H1 (cell line): ENCODE measurements at regions not wholly inside any gene's neighbourhood (a gene's known extent, or its start where the extent isn't known, plus 50 kb on each side); places are given as distances from the start of the nearest gene placed in this dataset.

Experiments used
- CTCF ChIA-PET: fragments of 300-600 bp; sonication (Branson Sonifier 250); formaldehyde crosslinking; loops from one replicate; lab custom pipeline; 2021; ENCODE audit not compliant: partially characterized antibody; lab: Charles Lee
- POLR2A ChIA-PET: fragments of 300-600 bp; sonication (Branson Sonifier 250); formaldehyde crosslinking; loops from one replicate; lab custom pipeline; 2021; ENCODE audit warnings: inconsistent platforms; ENCODE audit not compliant: partially characterized antibody; lab: Charles Lee
- DNase-seq, 2 experiments: peaks; one replicate each; pipeline versions ENCODE4 v3.0.0 to v3.0.0-alpha.2; 2010 to 2022; ENCODE audit warnings: low spot score in 2 of 2, low read depth in 1 of 2, mixed read lengths in 1 of 2
- FAIRE-seq: peaks from 2 replicates; lab custom pipeline; 2011; peaks lifted over from hg19 to GRCh38; lab: Jason Lieb, UNC
- H2AFZ ChIP-seq: 2 replicates; pipeline ENCODE4 v1.8.1; 2012; ENCODE audit warnings: low read length, inconsistent platforms
- H2AK5ac ChIP-seq: 2 replicates; pipeline ENCODE4 v1.6.1; 2013; ENCODE audit warnings: low read depth, low read length
- H2BK120ac ChIP-seq: replicated peaks from 2 replicates; pipeline ENCODE3; 2013; ENCODE audit warnings: low read depth, low read length, inconsistent platforms
- H2BK12ac ChIP-seq: 2 replicates; pipeline ENCODE4 v1.6.1; 2013; ENCODE audit warnings: low read depth, low read length
- H2BK15ac ChIP-seq: 2 replicates; pipeline ENCODE4 v1.6.1; 2013; ENCODE audit warnings: low read length
- H2BK20ac ChIP-seq: 2 replicates; pipeline ENCODE4 v1.6.1; 2013; ENCODE audit warnings: low read length
- H2BK5ac ChIP-seq: 2 replicates; pipeline ENCODE4 v1.6.1; 2013; ENCODE audit warnings: low read depth, low read length
- H3K14ac ChIP-seq: 2 replicates; pipeline ENCODE4 v1.6.1; 2013; ENCODE audit warnings: inconsistent platforms; ENCODE audit not compliant: insufficient read length
- H3K18ac ChIP-seq: 2 replicates; pipeline ENCODE4 v1.6.1; 2013; ENCODE audit warnings: low read length; ENCODE audit errors: extremely low read depth
- H3K23ac ChIP-seq: 2 replicates; pipeline ENCODE4 v1.6.1; 2013; ENCODE audit warnings: inconsistent platforms; ENCODE audit not compliant: insufficient read length
- H3K23me2 ChIP-seq: 2 replicates; pipeline ENCODE4 v1.6.1; 2013; ENCODE audit warnings: low read depth, low read length
- H3K27ac ChIP-seq: 2 replicates; pipeline ENCODE4 v1.6.1; 2011; ENCODE audit warnings: low read depth, low read length, inconsistent platforms
- H3K27me3 ChIP-seq, 4 experiments: replicated peaks in 1 of 4; 1 replicate in 1 of 4; 2 replicates in 3 of 4; pipeline versions ENCODE4 v1.6.1 to v1.8.1; 2011 to 2013; ENCODE audit warnings: low read length in 3 of 4, mild to moderate bottlenecking in 3 of 4, inconsistent platforms in 2 of 4, mixed read lengths in 2 of 4, moderate library complexity in 1 of 4; ENCODE audit not compliant: control insufficient read depth in 3 of 4, insufficient read depth in 3 of 4; ENCODE audit errors: extremely low read depth in 1 of 4
- H3K36me3 ChIP-seq, 4 experiments: 2 replicates each; pipeline versions ENCODE4 v1.6.1 to v1.8.1; 2011 to 2013; ENCODE audit warnings: mild to moderate bottlenecking in 4 of 4, low read length in 3 of 4, moderate library complexity in 2 of 4, control low read depth in 1 of 4, inconsistent platforms in 1 of 4; ENCODE audit not compliant: insufficient read depth in 4 of 4, control insufficient read depth in 2 of 4
- H3K4ac ChIP-seq: replicated peaks from 2 replicates; pipeline ENCODE3; 2013; ENCODE audit warnings: low read length, low read depth, mixed read lengths, inconsistent platforms; ENCODE audit not compliant: insufficient read length
- H3K4me1 ChIP-seq, 4 experiments: replicated peaks in 1 of 4; 1 replicate in 1 of 4; 2 replicates in 3 of 4; pipeline versions ENCODE4 v1.6.1 to v1.8.1; 2011 to 2013; ENCODE audit warnings: low read length in 3 of 4, inconsistent platforms in 2 of 4, mixed read lengths in 1 of 4; ENCODE audit not compliant: insufficient read depth in 4 of 4, control insufficient read depth in 3 of 4
- H3K4me2 ChIP-seq, 2 experiments: 2 replicates each; pipeline versions ENCODE4 v1.6.1 to v1.8.1; 2011 to 2013; ENCODE audit warnings: low read depth in 2 of 2, low read length in 2 of 2, control low read depth in 1 of 2, inconsistent platforms in 1 of 2, mild to moderate bottlenecking in 1 of 2; ENCODE audit not compliant: insufficient read depth in 1 of 2
- H3K4me3 ChIP-seq, 4 experiments: fragments of 200-600, 300-600 bp in 1 of 4; sonication (generic), shearing (Covaris generic), sonication (Bioruptor Twin) in 1 of 4; 2 replicates each; pipeline versions ENCODE4 v1.5.1 to v1.8.1; 2011 to 2016; ENCODE audit warnings: low read length in 4 of 4, low read depth in 3 of 4, control low read depth in 2 of 4, inconsistent platforms in 2 of 4, mild to moderate bottlenecking in 2 of 4, mixed read lengths in 1 of 4, moderate library complexity in 1 of 4; ENCODE audit not compliant: insufficient read depth in 2 of 4; ENCODE audit errors: extremely low read depth in 1 of 4
- H3K56ac ChIP-seq: replicated peaks from 2 replicates; pipeline ENCODE3; 2013; ENCODE audit warnings: low read depth, mild to moderate bottlenecking, mixed read lengths, low read length, inconsistent platforms; ENCODE audit not compliant: insufficient read length
- H3K79me1 ChIP-seq: 2 replicates; pipeline ENCODE4 v1.6.1; 2013; ENCODE audit warnings: low read depth, low read length, control low read depth
- H3K79me2 ChIP-seq, 2 experiments: 2 replicates each; pipeline versions ENCODE4 v1.6.1 to v1.8.1; 2012 to 2013; ENCODE audit warnings: low read length in 2 of 2, mild to moderate bottlenecking in 2 of 2, inconsistent platforms in 1 of 2; ENCODE audit not compliant: insufficient read depth in 2 of 2, control insufficient read depth in 1 of 2
- H3K9ac ChIP-seq, 4 experiments: replicated peaks in 1 of 4; 1 replicate in 1 of 4; 2 replicates in 3 of 4; pipeline versions ENCODE4 v1.6.1 to v1.8.1; 2011 to 2013; ENCODE audit warnings: low read depth in 3 of 4, low read length in 3 of 4, control low read depth in 2 of 4, mild to moderate bottlenecking in 2 of 4, moderate library complexity in 2 of 4, inconsistent platforms in 1 of 4; ENCODE audit errors: extremely low read depth in 1 of 4
- H3K9me3 ChIP-seq, 2 experiments: 2 replicates each; pipeline versions ENCODE4 v1.6.1 to v1.8.1; 2012 to 2013; ENCODE audit warnings: mild to moderate bottlenecking in 2 of 2, moderate library complexity in 2 of 2, control low read depth in 1 of 2, inconsistent platforms in 1 of 2, low read depth in 1 of 2, low read length in 1 of 2, mixed read lengths in 1 of 2; ENCODE audit not compliant: insufficient read depth in 2 of 2
- H4K20me1 ChIP-seq, 2 experiments: replicated peaks in 1 of 2; 2 replicates each; pipeline versions ENCODE3 to v1.8.1; 2011 to 2013; ENCODE audit warnings: inconsistent platforms in 2 of 2, low read length in 2 of 2, mild to moderate bottlenecking in 1 of 2; ENCODE audit not compliant: insufficient read depth in 2 of 2, control insufficient read depth in 1 of 2
- H4K5ac ChIP-seq: 2 replicates; pipeline ENCODE4 v1.6.1; 2013; ENCODE audit warnings: low read length, low read depth, mixed read lengths, inconsistent platforms; ENCODE audit not compliant: insufficient read length
- H4K8ac ChIP-seq: 2 replicates; pipeline ENCODE4 v1.8.0; 2013; ENCODE audit warnings: mild to moderate bottlenecking, moderate library complexity, low read length, inconsistent platforms; ENCODE audit not compliant: insufficient read depth; ENCODE audit errors: extremely low read depth
- H4K91ac ChIP-seq: replicated peaks from 2 replicates; pipeline ENCODE3; 2013; ENCODE audit warnings: low read length, mixed read lengths, inconsistent platforms; ENCODE audit not compliant: insufficient read length
- ATF3 ChIP-seq: IDR thresholded peaks from 2 replicates; pipeline ENCODE4 v1.6.1; 2011; ENCODE audit warnings: low read depth, mild to moderate bottlenecking, low read length; ENCODE audit not compliant: insufficient read depth
- CEBPB ChIP-seq: IDR thresholded peaks from 2 replicates; pipeline ENCODE4 v1.6.1; 2012; ENCODE audit warnings: low read depth, low read length
- CHD1 ChIP-seq: IDR thresholded peaks from 2 replicates; pipeline ENCODE4 v1.6.1; 2012; ENCODE audit warnings: low read depth, low read length, improper control_type of control experiment
- E2F6 ChIP-seq: IDR thresholded peaks from 2 replicates; pipeline ENCODE4 v1.6.1; 2012; ENCODE audit warnings: inconsistent platforms
- KDM4A ChIP-seq: IDR thresholded peaks from one replicate; pipeline ENCODE4 v1.7.1; 2012; ENCODE audit warnings: low read depth, mild to moderate bottlenecking, moderate library complexity, low read length, inconsistent platforms; ENCODE audit not compliant: severe bottlenecking
- POU5F1 ChIP-seq: IDR thresholded peaks from 2 replicates; pipeline ENCODE4 v1.6.1; 2011; ENCODE audit warnings: low read depth, mild to moderate bottlenecking, low read length, moderate library complexity
- SIN3A ChIP-seq, 2 experiments: IDR thresholded peaks in 1 of 2; conservative IDR thresholded peaks in 1 of 2; 2 replicates each; pipeline ENCODE4 v1.6.1; 2011 to 2012; ENCODE audit warnings: low read length in 2 of 2, improper control_type of control experiment in 1 of 2, low read depth in 1 of 2, mild to moderate bottlenecking in 1 of 2
- SP2 ChIP-seq: IDR thresholded peaks from 2 replicates; pipeline ENCODE4 v1.6.1; 2012; ENCODE audit warnings: mild to moderate bottlenecking, low read length, inconsistent platforms
- WGBS, 2 experiments: shearing (Covaris generic) in 1 of 2; methylation state at CpG; one replicate each; pipeline versions ENCODE4 v1.1.6 to v1.1.7; 2013 to 2015; ENCODE audit warnings: low lambda C conversion rate in 2 of 2, mixed read lengths in 2 of 2, inconsistent platforms in 1 of 2, low coverage in 1 of 2, missing lambda C conversion rate in 1 of 2; ENCODE audit not compliant: insufficient replicate concordance in 2 of 2, insufficient coverage in 1 of 2, insufficient read length in 1 of 2; ENCODE audit errors: extremely low coverage in 1 of 2, missing lambda C conversion rate in 1 of 2; 5-methylcytosine and 5-hydroxymethylcytosine counted together

- ChIA-PET POLR2A (no interaction called here), CTCF (no interaction called here)
- no peak for TF ChIP-seq SP2
- no peak for TF ChIP-seq E2F6
- TF ChIP-seq CHD1, result no peak
- no peak for TF ChIP-seq CEBPB
- no peak for TF ChIP-seq POU5F1
- TF ChIP-seq SIN3A (conservative IDR thresholded peaks at IDR 0.05 in 1 of 2, IDR thresholded peaks at IDR 0.05 in 1 of 2; ENCODE audit: low read depth in 1 of 2, low read length in 2 of 2), result no peak
- TF ChIP-seq KDM4A, result no peak
- TF ChIP-seq ATF3, result no peak
- Histone ChIP-seq H2AFZ (no peak overlapping the region), H3K23me2 (no peaks in the 10 kb centered on the region), H3K4me2 (no peak overlapping the region), H3K27ac (no peak overlapping the region), H3K18ac (no peak overlapping the region), H4K8ac (no peak overlapping the region), H2BK15ac (no peak overlapping the region), H3K14ac (no peak overlapping the region), H3K4me1 (no peaks in the 10 kb centered on the region), H3K4me3 (no peak overlapping the region), H3K79me1 (no peaks in the 10 kb centered on the region), H4K5ac (no peak overlapping the region), H3K9ac (no peak overlapping the region), H3K56ac (no peak overlapping the region), H4K20me1 (no peaks in the 10 kb centered on the region), H4K91ac (no peak overlapping the region), H2BK12ac (no peak overlapping the region), H2AK5ac (no peak overlapping the region), H2BK120ac (no peak overlapping the region), H2BK20ac (no peak overlapping the region), H3K79me2 (no peaks in the 10 kb centered on the region), H3K27me3 (no peaks in the 10 kb centered on the region), H3K9me3 (no peaks in the 10 kb centered on the region), H3K4ac (no peak overlapping the region), H3K36me3 (no peaks in the 10 kb centered on the region), H2BK5ac (no peak overlapping the region), H3K23ac (no peak overlapping the region)
- no peak for FAIRE-seq
- 94% methylated on average over 2 of the region's 2 CpGs; no CpG with 5 or more reads in 1 of the 2 experiments for WGBS, 2 experiments
- no peak for DNase-seq
Observed at GRCh38 chrX:124256216-124256615, 76.2 kb upstream of the TEX13D start.
